Keratinocyte (primary cell): ENCODE measurements at regions not wholly inside any gene's neighbourhood (a gene's known extent, or its start where the extent isn't known, plus 50 kb on each side); places are given as distances from the start of the nearest gene placed in this dataset.

Experiments used
- EZH2 ChIP-seq: IDR thresholded peaks from one replicate; pipeline ENCODE4 v1.6.1; 2012; ENCODE audit warnings: inconsistent platforms, mild to moderate bottlenecking, low read length, moderate library complexity
- TF ChIP-seq, protein P1 (sequence below), 3 experiments: IDR thresholded peaks in 1 of 3; conservative IDR thresholded peaks in 1 of 3; optimal IDR thresholded peaks in 1 of 3; 2 replicates in 2 of 3; 3 replicates in 1 of 3; pipeline versions ENCODE3 to v1.5.1; 2011; ENCODE audit warnings: low read length in 3 of 3, mild to moderate bottlenecking in 3 of 3, moderate library complexity in 2 of 3, control low read depth in 1 of 3, inconsistent platforms in 1 of 3; ENCODE audit not compliant: insufficient read depth in 2 of 3; ENCODE audit errors: extremely low read depth in 1 of 3

DNA sequence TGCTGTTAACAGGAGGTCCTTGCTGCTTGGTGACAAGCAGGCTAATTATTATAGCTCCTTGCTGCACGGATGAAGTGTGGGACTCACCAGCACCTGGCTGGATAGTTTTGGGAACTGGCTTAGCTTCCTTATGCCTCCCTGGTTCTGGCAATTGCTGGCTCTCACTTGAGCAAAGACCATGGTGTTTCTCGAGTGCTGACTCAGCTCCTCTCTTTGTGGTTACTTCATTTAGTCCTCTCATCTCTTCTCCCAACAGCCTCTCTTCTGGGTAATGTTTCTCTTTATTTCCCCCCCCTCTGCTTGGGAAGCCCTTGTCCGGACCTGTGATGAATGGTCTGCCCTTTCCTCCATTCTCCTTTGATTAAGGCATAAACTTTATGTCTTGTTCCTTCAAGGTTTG, 100.4 kb downstream of the CBLL2 start:
- TF ChIP-seq, protein P1, sequence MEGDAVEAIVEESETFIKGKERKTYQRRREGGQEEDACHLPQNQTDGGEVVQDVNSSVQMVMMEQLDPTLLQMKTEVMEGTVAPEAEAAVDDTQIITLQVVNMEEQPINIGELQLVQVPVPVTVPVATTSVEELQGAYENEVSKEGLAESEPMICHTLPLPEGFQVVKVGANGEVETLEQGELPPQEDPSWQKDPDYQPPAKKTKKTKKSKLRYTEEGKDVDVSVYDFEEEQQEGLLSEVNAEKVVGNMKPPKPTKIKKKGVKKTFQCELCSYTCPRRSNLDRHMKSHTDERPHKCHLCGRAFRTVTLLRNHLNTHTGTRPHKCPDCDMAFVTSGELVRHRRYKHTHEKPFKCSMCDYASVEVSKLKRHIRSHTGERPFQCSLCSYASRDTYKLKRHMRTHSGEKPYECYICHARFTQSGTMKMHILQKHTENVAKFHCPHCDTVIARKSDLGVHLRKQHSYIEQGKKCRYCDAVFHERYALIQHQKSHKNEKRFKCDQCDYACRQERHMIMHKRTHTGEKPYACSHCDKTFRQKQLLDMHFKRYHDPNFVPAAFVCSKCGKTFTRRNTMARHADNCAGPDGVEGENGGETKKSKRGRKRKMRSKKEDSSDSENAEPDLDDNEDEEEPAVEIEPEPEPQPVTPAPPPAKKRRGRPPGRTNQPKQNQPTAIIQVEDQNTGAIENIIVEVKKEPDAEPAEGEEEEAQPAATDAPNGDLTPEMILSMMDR (optimal IDR thresholded peaks at IDR 0.05 in 1 of 3, IDR thresholded peaks at IDR 0.05 in 1 of 3, conservative IDR thresholded peaks at IDR 0.05 in 1 of 3; ENCODE audit: extremely low read depth in 1 of 3, insufficient read depth in 2 of 3, low read length in 3 of 3) = no peak
- TF ChIP-seq EZH2 = no peak
